GM12872 (cell line): ENCODE measurements at regions not wholly inside any gene's neighbourhood (a gene's known extent, or its start where the extent isn't known, plus 50 kb on each side); places are given as distances from the start of the nearest gene placed in this dataset.

Experiments
- CTCF ChIP-seq: IDR thresholded peaks from 3 replicates; pipeline ENCODE4 v1.5.1; 2011; ENCODE audit warnings: low read depth, mild to moderate bottlenecking, low read length, moderate library complexity; ENCODE audit not compliant: insufficient read depth

DNA sequence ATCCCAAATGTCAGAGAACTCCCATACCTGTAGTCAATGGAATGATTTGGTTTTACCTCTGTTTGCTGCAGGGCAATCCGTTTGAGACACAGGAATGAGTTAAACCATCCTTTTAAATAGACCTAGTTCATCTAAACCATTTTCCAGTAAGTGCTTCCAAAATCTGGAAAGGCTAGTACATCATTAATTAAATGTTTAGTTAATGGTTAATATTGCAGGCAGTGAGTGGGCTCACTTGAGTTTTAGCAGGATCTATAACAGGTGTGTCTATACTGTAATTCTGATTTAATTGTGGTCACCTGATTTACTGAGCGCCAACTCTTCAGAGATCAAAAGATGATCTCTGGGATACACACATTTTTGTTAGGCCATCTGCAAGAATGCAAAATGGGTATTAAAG lies 353.9 kb upstream of the ROPN1 start:
- TF ChIP-seq CTCF = no peak

- no peak for TF ChIP-seq CTCF
Measured at GRCh38 chr3:124346487-124346886, 354.6 kb upstream of the ROPN1 start.

GRCh38 chr3:124347418-124347817 lies 355.5 kb upstream of the ROPN1 start:
- TF ChIP-seq CTCF = no peak

DNA sequence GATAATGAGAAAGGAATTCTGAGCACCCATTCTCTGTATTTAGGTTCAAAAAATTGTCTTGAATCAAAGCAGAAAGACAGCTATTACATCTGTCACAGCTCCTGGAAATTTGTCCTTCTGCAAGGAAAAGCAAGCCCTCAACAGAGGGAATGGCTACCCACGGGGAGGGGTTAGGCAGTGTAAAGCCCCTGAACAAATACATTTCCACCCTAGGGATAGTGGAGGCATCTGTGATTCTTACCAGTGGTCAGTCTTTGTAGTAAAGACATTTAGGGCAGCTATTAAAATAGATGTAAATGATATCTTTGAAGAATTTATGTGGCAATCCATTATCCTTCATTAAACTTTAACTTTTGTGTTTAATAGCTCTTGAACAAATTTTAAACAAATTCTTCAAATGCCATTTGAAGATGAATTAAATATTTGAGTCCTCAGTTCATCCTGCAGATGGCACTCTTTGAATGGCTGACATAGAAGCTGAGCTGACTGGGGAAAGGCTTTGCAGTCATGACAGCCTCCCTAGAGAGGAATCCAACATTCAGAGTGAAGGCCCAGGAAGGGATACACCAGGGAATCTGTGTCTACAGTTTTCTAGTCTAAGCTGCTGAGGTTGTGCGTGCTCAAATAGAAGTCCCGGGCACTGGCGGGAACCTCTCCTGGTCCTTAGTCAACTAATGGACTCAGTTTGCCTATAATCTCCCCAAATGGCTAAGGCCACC lies 359.7 kb upstream of the ROPN1 start:
- peak; percentile 41; the same call in 2 of the 3 replicates for TF ChIP-seq CTCF

DNA sequence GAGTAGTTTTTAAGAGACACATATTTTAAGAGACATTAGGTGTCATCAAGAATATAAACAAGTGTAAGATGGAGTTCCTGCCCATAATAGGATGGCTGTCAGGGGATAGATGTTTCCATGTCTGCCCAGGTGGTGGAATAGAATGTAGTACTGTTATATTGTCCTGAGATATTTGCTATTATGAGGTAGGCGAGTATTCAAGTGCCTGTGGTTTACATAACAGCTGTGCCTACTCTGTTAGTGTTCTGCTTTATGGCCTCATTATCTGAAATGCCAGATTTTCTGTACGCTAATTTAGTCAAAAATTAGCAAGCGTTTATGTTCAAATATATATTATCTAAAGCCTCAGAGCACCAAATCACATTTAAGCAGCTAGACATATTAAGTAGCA lies 360.2 kb upstream of the ROPN1 start:
- no peak for TF ChIP-seq CTCF

DNA sequence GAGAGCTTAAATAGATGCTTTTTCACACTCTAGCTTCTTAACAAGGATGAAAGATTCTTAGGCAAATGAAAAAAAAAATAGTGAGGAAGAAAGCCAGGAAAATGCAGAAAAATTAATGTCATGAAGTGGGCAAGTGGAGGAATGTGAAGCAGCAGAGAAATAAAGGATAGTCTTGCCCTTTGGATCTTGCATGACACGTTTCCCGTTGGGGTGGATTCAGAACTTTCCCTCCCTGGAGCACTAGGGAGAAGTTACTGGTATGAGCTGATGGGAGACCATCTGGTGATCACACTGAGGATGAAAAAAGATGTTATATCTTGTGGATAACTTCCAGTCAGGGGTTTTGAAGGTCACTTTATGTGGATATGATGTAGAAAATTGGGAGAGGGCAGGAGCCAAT lies 361.8 kb upstream of the ROPN1 start:
- TF ChIP-seq CTCF = no peak

DNA sequence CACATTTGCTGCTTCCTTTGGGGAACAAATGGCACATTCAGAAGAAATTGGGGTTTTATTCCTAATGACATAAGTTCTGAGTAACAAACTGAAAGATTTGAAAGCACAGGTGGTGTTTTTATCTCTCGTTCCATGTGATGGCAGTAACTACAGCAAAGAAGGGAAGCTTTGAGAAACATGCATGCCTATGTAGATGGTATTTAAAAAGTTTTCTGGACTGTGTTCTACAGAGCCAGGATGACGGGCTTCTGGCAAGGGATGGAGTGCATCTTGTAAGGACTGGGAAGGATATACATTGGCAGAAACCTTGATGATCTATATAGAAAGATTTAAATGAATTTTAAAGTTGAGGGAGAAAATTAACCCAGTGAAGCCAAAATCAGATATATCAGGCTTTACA lies 362.2 kb upstream of the ROPN1 start:
- no peak for TF ChIP-seq CTCF
